Trophoblast cell (in vitro differentiated cells and primary cell): ENCODE measurements at regions not wholly inside any gene's neighbourhood (a gene's known extent, or its start where the extent isn't known, plus 50 kb on each side); places are given as distances from the start of the nearest gene placed in this dataset.

Source experiments
- DNase-seq, 2 donors: peaks; one replicate each; pipeline ENCODE4 v3.0.0-alpha.2; 2016
- H2AFZ ChIP-seq: 2 replicates; pipeline ENCODE4 v1.6.1; 2013; ENCODE audit warnings: low read length, moderate library complexity, mild to moderate bottlenecking; ENCODE audit not compliant: insufficient read depth, poor library complexity
- H2AK5ac ChIP-seq: 2 replicates; pipeline ENCODE4 v1.6.1; 2013; ENCODE audit warnings: mild to moderate bottlenecking, low read length
- H2BK120ac ChIP-seq: 2 replicates; pipeline ENCODE4 v1.6.1; 2013; ENCODE audit warnings: low read length, mild to moderate bottlenecking, moderate library complexity; ENCODE audit not compliant: insufficient read depth, poor library complexity
- H2BK12ac ChIP-seq: 2 replicates; pipeline ENCODE4 v1.6.1; 2013; ENCODE audit warnings: mild to moderate bottlenecking, low read length, moderate library complexity
- H2BK5ac ChIP-seq: 2 replicates; pipeline ENCODE4 v1.6.1; 2013; ENCODE audit warnings: low read length, low read depth, moderate library complexity, mild to moderate bottlenecking; ENCODE audit not compliant: poor library complexity
- H3K14ac ChIP-seq: 2 replicates; pipeline ENCODE4 v1.6.1; 2013; ENCODE audit warnings: mild to moderate bottlenecking, low read length
- H3K18ac ChIP-seq: 2 replicates; pipeline ENCODE4 v1.6.1; 2013; ENCODE audit warnings: mild to moderate bottlenecking, low read length
- H3K23ac ChIP-seq: 2 replicates; pipeline ENCODE4 v1.6.1; 2013; ENCODE audit warnings: low read length
- H3K27ac ChIP-seq: 2 replicates; pipeline ENCODE4 v1.5.1; 2013; ENCODE audit warnings: low read depth, mild to moderate bottlenecking, inconsistent platforms, low read length, moderate library complexity
- H3K27me3 ChIP-seq: 2 replicates; pipeline ENCODE4 v1.6.1; 2013; ENCODE audit warnings: inconsistent platforms, mild to moderate bottlenecking, low read length, moderate library complexity; ENCODE audit not compliant: insufficient read depth
- H3K36me3 ChIP-seq, 2 experiments: 1 replicate in 1 of 2; 2 replicates in 1 of 2; pipeline ENCODE4 v1.6.1; 2013; ENCODE audit warnings: low read length in 2 of 2, mild to moderate bottlenecking in 2 of 2, moderate library complexity in 1 of 2; ENCODE audit not compliant: insufficient read depth in 2 of 2, control insufficient read depth in 1 of 2
- H3K4ac ChIP-seq: 2 replicates; pipeline ENCODE4 v1.6.1; 2013; ENCODE audit warnings: low read depth, mild to moderate bottlenecking, low read length, moderate library complexity
- H3K4me1 ChIP-seq, 2 experiments: 1 replicate in 1 of 2; 2 replicates in 1 of 2; pipeline ENCODE4 v1.6.1; 2013; ENCODE audit warnings: low read length in 2 of 2, mild to moderate bottlenecking in 2 of 2, moderate library complexity in 1 of 2; ENCODE audit not compliant: insufficient read depth in 2 of 2, control insufficient read depth in 1 of 2
- H3K4me2 ChIP-seq: 2 replicates; pipeline ENCODE4 v1.6.1; 2013; ENCODE audit warnings: inconsistent platforms, mild to moderate bottlenecking, low read length, moderate library complexity
- H3K4me3 ChIP-seq: 2 replicates; pipeline ENCODE4 v1.5.1; 2013; ENCODE audit warnings: mild to moderate bottlenecking, low read depth, low read length, inconsistent platforms
- H3K79me1 ChIP-seq: one replicate; pipeline ENCODE4 v1.6.1; 2013; ENCODE audit warnings: low read length
- H3K79me2 ChIP-seq: 2 replicates; pipeline ENCODE4 v1.6.1; 2013; ENCODE audit warnings: low read length, mild to moderate bottlenecking; ENCODE audit not compliant: control insufficient read depth, insufficient read depth, poor library complexity
- H3K9ac ChIP-seq: 2 replicates; pipeline ENCODE4 v1.6.1; 2013; ENCODE audit warnings: mild to moderate bottlenecking, low read length
- H3K9me3 ChIP-seq: 2 replicates; pipeline ENCODE4 v1.6.1; 2013; ENCODE audit warnings: low read depth, mild to moderate bottlenecking, control low read depth, inconsistent platforms, low read length; ENCODE audit not compliant: insufficient read depth
- H4K12ac ChIP-seq: 2 replicates; pipeline ENCODE4 v1.6.1; 2013; ENCODE audit warnings: low read depth, mild to moderate bottlenecking, low read length, moderate library complexity
- H4K8ac ChIP-seq: 2 replicates; pipeline ENCODE4 v1.6.1; 2013; ENCODE audit warnings: low read depth, mild to moderate bottlenecking, low read length, moderate library complexity
- H4K91ac ChIP-seq: one replicate; pipeline ENCODE4 v1.6.1; 2013; ENCODE audit warnings: low read depth, mild to moderate bottlenecking, low read length, moderate library complexity
- whole genome bisulfite sequencing: extraction: QIAGEN DNeasy Blood & Tissue Kit; methylation state at CpG from one replicate; pipeline ENCODE4 v1.1.7; 2013; ENCODE audit warnings: missing lambda C conversion rate; ENCODE audit not compliant: insufficient read length, insufficient coverage; ENCODE audit errors: extremely low coverage; 5-methylcytosine and 5-hydroxymethylcytosine counted together

DNA sequence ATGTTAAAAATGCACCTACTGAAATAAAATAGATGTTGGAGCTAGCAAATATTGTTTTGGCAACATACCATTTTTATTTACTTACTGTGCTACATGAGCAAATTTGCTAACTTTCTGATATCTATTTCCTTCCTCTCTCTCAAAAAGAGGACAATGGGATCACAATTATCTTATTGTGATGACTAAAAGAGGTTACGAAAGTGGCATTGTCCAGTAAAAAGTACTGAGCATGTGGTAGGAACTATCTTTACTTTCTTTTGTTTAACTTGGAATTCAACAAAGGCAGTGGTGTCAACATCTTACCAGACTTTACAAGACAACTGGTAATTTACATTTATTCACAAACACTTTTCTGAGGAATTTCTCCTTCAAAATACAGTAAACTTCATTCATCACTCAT lies 1542.6 kb upstream of the CDH8 start:
- no peaks in the 10 kb centered on the region for H3K9me3 ChIP-seq
- H3K27me3 ChIP-seq, result no peaks in the 10 kb centered on the region
- H4K12ac ChIP-seq, result no peak overlapping the region
- no peaks in the 10 kb centered on the region for H3K36me3 ChIP-seq
- H4K91ac ChIP-seq, result no peak overlapping the region
- H3K23ac ChIP-seq, result no peak overlapping the region
- H3K4me3 ChIP-seq, result no peak overlapping the region
- no peak overlapping the region for H3K27ac ChIP-seq
- H3K4me1 ChIP-seq, result no peaks in the 10 kb centered on the region
- no peak overlapping the region for H2BK120ac ChIP-seq
- WGBS, result no CpG with 5 or more reads among the region's 1 CpG
- no peak overlapping the region for H3K18ac ChIP-seq
- no peak overlapping the region for H2BK5ac ChIP-seq
- H3K9ac ChIP-seq, result no peak overlapping the region
- no peak overlapping the region for H3K4me2 ChIP-seq
- H3K14ac ChIP-seq, result no peak overlapping the region
- no peak overlapping the region for H2AFZ ChIP-seq
- DNase-seq, result no peak
- no peaks in the 10 kb centered on the region for H3K79me1 ChIP-seq
- H2BK12ac ChIP-seq, result no peak overlapping the region
- no peak overlapping the region for H4K8ac ChIP-seq
- no peaks in the 10 kb centered on the region for H3K79me2 ChIP-seq
- H2AK5ac ChIP-seq, result no peak overlapping the region
- H3K4ac ChIP-seq, result no peak overlapping the region

GRCh38 chr16:63577891-63578290 lies 1541.7 kb upstream of the CDH8 start:
- no peaks in the 10 kb centered on the region for H3K4me1 ChIP-seq
- no peak overlapping the region for H2AK5ac ChIP-seq
- H4K8ac ChIP-seq, result no peak overlapping the region
- H3K14ac ChIP-seq, result no peak overlapping the region
- H3K36me3 ChIP-seq, result no peaks in the 10 kb centered on the region
- no peak overlapping the region for H3K4ac ChIP-seq
- no peak for DNase-seq
- no peaks in the 10 kb centered on the region for H3K79me2 ChIP-seq
- H3K4me3 ChIP-seq, result no peak overlapping the region
- no peak overlapping the region for H3K18ac ChIP-seq
- H2AFZ ChIP-seq, result no peak overlapping the region
- H3K9ac ChIP-seq, result no peak overlapping the region
- H2BK5ac ChIP-seq, result no peak overlapping the region
- H2BK120ac ChIP-seq, result no peak overlapping the region
- H3K79me1 ChIP-seq, result no peaks in the 10 kb centered on the region
- H3K9me3 ChIP-seq, result no peaks in the 10 kb centered on the region
- H3K27me3 ChIP-seq, result no peaks in the 10 kb centered on the region
- H3K4me2 ChIP-seq, result no peak overlapping the region
- H3K27ac ChIP-seq, result no peak overlapping the region
- no peak overlapping the region for H3K23ac ChIP-seq
- no peak overlapping the region for H4K12ac ChIP-seq
- H4K91ac ChIP-seq, result no peak overlapping the region
- H2BK12ac ChIP-seq, result no peak overlapping the region

DNA sequence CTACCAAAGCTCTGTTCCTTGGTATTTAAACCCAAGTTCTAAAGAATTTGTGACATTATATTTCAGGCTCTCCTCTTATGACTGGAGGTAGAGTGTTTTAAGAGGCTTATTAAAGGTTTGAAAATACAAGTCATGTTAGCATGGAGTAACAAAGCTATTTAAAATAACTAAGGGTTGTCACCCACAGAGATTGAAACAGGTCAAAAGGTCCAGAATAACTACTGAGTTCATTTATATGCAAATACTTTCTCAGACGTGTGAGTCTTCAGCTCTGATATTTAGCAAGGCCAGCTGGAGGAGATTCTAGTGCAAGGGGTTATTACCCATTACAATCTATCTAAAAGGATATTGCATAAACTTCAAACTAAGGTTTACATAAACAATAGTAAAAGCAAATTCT lies 1538.8 kb upstream of the CDH8 start:
- Histone ChIP-seq H3K14ac (no peak overlapping the region), H3K4me3 (no peak overlapping the region), H3K27ac (no peak overlapping the region), H4K12ac (no peak overlapping the region), H4K91ac (no peak overlapping the region), H2BK120ac (no peak overlapping the region), H4K8ac (no peak overlapping the region), H3K36me3 (no peaks in the 10 kb centered on the region), H3K9ac (no peak overlapping the region), H3K18ac (no peak overlapping the region), H3K4ac (no peak overlapping the region), H3K9me3 (no peaks in the 10 kb centered on the region), H2BK12ac (no peak overlapping the region), H2BK5ac (no peak overlapping the region), H2AFZ (no peak overlapping the region), H3K79me2 (no peaks in the 10 kb centered on the region), H3K23ac (no peak overlapping the region), H3K4me1 (no peaks in the 10 kb centered on the region), H3K4me2 (no peak overlapping the region), H3K27me3 (no peaks in the 10 kb centered on the region), H3K79me1 (no peaks in the 10 kb centered on the region), H2AK5ac (no peak overlapping the region)
- no peak for DNase-seq
- WGBS, result no CpG with 5 or more reads among the region's 1 CpG

DNA sequence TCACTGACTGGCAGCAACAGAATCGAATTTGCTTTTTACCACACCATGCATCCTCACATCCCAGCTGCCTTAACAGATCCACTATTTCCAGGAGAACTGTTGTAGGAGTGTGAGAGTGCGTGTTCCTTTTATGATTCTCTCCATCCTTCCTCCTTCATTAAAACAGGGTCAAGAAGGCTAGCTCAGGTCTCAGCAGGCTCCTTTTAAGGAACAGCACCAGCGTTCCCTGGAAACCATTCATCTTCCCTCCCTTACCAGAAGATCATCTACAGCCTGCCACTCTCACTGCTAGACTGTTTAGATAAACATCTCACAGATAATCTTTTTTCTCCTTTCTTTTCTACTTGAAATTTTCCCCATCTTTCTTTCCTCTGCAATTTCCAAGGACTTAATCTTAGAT lies 1531.9 kb upstream of the CDH8 start:
- Histone ChIP-seq H3K4me3 (no peak overlapping the region), H2AK5ac (no peak overlapping the region), H4K8ac (no peak overlapping the region), H3K36me3 (no peaks in the 10 kb centered on the region), H3K9me3 (no peaks in the 10 kb centered on the region), H3K23ac (no peak overlapping the region), H3K79me1 (no peaks in the 10 kb centered on the region), H3K14ac (no peak overlapping the region), H3K27ac (no peak overlapping the region), H3K18ac (no peak overlapping the region), H3K9ac (no peak overlapping the region), H4K12ac (no peak overlapping the region), H3K4me1 (no peaks in the 10 kb centered on the region), H3K79me2 (no peaks in the 10 kb centered on the region), H2AFZ (no peak overlapping the region), H3K4me2 (no peak overlapping the region), H2BK12ac (no peak overlapping the region), H3K4ac (no peak overlapping the region), H2BK120ac (no peak overlapping the region), H4K91ac (no peak overlapping the region), H2BK5ac (no peak overlapping the region), H3K27me3 (no peaks in the 10 kb centered on the region)
- DNase-seq, result no peak
- WGBS, result no CpG with 5 or more reads among the region's 3 CpGs
